ENCODE measurements at regions not wholly inside any gene's neighbourhood (a gene's known extent, or its start where the extent isn't known, plus 50 kb on each side); places are given as distances from the start of the nearest gene placed in this dataset.

DNA sequence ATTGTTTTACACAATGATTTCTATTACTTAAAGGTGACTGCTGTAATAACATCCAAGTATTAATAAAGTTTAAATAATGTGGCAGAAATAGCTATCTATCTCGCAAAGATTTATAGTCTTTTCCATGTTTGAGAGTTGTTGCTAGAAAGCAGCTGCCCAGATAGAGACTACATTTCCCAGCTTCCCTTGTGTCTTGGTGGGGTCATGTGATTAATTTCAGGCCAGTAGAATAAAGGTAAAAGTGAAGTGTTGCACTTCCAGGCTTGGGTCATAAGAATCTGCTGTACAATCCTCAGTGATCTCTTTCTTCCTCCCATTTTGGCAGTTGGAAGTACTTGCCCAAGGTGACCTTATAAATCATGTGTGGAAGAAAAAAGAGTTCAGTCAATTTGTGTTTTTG lies 449.7 kb upstream of the USP15 start:
- no peak for DNase-seq
- CTCF ChIA-PET: interaction anchor here (0.8 kb wide), 1 partner anchor 9 kb away, joined by 3 read pairs; no protein-coding TSS in a partner anchor
- Mint-ChIP-seq H3K4me3 (no peak overlapping the region), H3K4me1 (ENCODE audit: low read depth) (no peaks in the 10 kb centered on the region), H3K36me3 (ENCODE audit: low read depth) (no peaks in the 10 kb centered on the region), H3K9me3 (peaks cover 14% of the 10 kb centered on the region), H3K27me3 (no peaks in the 10 kb centered on the region), H3K27ac (no peak overlapping the region)
- H3K27ac ChIP-seq (ENCODE audit: low read depth in 1 of 2, low read length in 2 of 2): no peak overlapping the region
- TF ChIP-seq, protein P1, sequence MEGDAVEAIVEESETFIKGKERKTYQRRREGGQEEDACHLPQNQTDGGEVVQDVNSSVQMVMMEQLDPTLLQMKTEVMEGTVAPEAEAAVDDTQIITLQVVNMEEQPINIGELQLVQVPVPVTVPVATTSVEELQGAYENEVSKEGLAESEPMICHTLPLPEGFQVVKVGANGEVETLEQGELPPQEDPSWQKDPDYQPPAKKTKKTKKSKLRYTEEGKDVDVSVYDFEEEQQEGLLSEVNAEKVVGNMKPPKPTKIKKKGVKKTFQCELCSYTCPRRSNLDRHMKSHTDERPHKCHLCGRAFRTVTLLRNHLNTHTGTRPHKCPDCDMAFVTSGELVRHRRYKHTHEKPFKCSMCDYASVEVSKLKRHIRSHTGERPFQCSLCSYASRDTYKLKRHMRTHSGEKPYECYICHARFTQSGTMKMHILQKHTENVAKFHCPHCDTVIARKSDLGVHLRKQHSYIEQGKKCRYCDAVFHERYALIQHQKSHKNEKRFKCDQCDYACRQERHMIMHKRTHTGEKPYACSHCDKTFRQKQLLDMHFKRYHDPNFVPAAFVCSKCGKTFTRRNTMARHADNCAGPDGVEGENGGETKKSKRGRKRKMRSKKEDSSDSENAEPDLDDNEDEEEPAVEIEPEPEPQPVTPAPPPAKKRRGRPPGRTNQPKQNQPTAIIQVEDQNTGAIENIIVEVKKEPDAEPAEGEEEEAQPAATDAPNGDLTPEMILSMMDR (IDR thresholded peaks at IDR 0.05): no peak
- intact Hi-C loops (cut with DNase I, micrococcal nuclease): no loop called here
- no peaks in the 10 kb centered on the region for H3K36me3 ChIP-seq (ENCODE audit: insufficient read depth, low read length)
- POLR2A ChIA-PET: no interaction called here
- H3K4me1 ChIP-seq (ENCODE audit: insufficient read depth, low read length): no peaks in the 10 kb centered on the region
- no peak overlapping the region for H3K4me3 ChIP-seq (ENCODE audit: low read length)
- H3K9me3 ChIP-seq (ENCODE audit: control insufficient read depth in 1 of 2, insufficient read depth in 1 of 2, low read length in 2 of 2): peaks cover 6 to 8% of the 10 kb centered on the region in 2 experiments
- H3K27me3 ChIP-seq (ENCODE audit: control insufficient read depth in 1 of 2, insufficient read depth in 2 of 2, low read length in 2 of 2): no peaks in the 10 kb centered on the region
- ATAC-seq (ENCODE audit: poor library complexity): no peak

DNA sequence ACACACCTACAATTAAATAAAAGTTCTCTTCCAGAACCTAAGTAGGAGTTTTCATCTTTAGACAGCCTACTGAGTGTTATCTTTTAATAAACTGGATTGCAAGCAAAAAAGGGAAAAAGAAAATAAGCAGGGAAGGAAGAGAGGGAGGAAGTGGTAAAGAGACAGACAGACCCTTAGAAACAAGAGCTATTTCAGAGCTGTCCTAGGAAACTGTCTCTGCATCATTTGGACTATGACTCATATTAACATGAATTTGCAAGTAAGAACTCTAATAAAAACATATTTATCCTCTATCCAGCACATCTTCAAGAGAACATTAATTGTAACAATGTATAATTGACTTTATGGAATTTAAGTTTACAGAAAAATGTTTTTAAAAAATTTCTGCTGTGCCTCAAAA lies 438.8 kb upstream of the USP15 start:
- no peak for ATAC-seq (ENCODE audit: poor library complexity)
- CTCF ChIA-PET: no interaction called here
- H3K27ac Mint-ChIP-seq: no peak overlapping the region
- no peaks in the 10 kb centered on the region for H3K4me1 ChIP-seq (ENCODE audit: insufficient read depth, low read length)
- DNase-seq: no peak
- H3K4me1 Mint-ChIP-seq (ENCODE audit: low read depth): no peaks in the 10 kb centered on the region
- H3K27me3 ChIP-seq (ENCODE audit: control insufficient read depth in 1 of 2, insufficient read depth in 2 of 2, low read length in 2 of 2): no peaks in the 10 kb centered on the region
- intact Hi-C loops (cut with DNase I, micrococcal nuclease): no loop called here
- no peak overlapping the region for H3K27ac ChIP-seq (ENCODE audit: low read depth in 1 of 2, low read length in 2 of 2)
- H3K36me3 Mint-ChIP-seq (ENCODE audit: low read depth): no peaks in the 10 kb centered on the region
- no peaks in the 10 kb centered on the region for H3K27me3 Mint-ChIP-seq
- H3K4me3 Mint-ChIP-seq: no peak overlapping the region
- no peaks in the 10 kb centered on the region for H3K9me3 ChIP-seq (ENCODE audit: control insufficient read depth in 1 of 2, insufficient read depth in 1 of 2, low read length in 2 of 2)
- POLR2A ChIA-PET: no interaction called here
- no peaks in the 10 kb centered on the region for H3K9me3 Mint-ChIP-seq
- H3K4me3 ChIP-seq (ENCODE audit: low read length): no peak overlapping the region
- H3K36me3 ChIP-seq (ENCODE audit: insufficient read depth, low read length): no peaks in the 10 kb centered on the region
- TF ChIP-seq, protein P1 (IDR thresholded peaks at IDR 0.05): no peak

DNA sequence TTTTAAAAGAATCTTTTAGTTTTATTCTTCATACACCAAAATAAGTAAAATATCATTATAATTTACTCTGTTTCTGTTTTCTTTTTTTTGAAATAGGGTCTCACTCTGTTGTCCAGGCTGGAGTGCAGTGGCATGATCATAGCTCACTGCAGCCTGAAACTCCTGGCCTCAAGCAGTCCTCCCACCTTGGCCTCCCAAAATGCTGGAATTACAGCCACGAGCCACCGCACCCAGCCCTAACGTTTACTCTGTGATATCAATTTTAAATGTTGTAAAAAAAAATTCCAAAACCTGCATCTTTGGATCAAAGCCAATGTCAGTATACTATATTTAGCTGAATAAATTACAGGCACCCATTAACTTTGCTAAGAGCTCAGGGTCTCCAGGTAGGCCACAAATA lies 437.1 kb upstream of the USP15 start:
- Mint-ChIP-seq H3K4me3 (no peak overlapping the region), H3K27me3 (no peaks in the 10 kb centered on the region), H3K27ac (no peak overlapping the region), H3K36me3 (ENCODE audit: low read depth) (no peaks in the 10 kb centered on the region), H3K9me3 (no peaks in the 10 kb centered on the region), H3K4me1 (ENCODE audit: low read depth) (no peaks in the 10 kb centered on the region)
- ChIA-PET POLR2A (no interaction called here), CTCF (no interaction called here)
- ATAC-seq (ENCODE audit: poor library complexity) (no peak), DNase-seq (no peak)
- intact Hi-C loops (cut with DNase I, micrococcal nuclease): no loop called here
- H3K4me3 ChIP-seq (ENCODE audit: low read length): no peak overlapping the region
- TF ChIP-seq, protein P1 (IDR thresholded peaks at IDR 0.05): no peak
- no peaks in the 10 kb centered on the region for H3K4me1 ChIP-seq (ENCODE audit: insufficient read depth, low read length)
- H3K9me3 ChIP-seq (ENCODE audit: control insufficient read depth in 1 of 2, insufficient read depth in 1 of 2, low read length in 2 of 2): no peaks in the 10 kb centered on the region
- no peaks in the 10 kb centered on the region for H3K36me3 ChIP-seq (ENCODE audit: insufficient read depth, low read length)
- no peaks in the 10 kb centered on the region for H3K27me3 ChIP-seq (ENCODE audit: control insufficient read depth in 1 of 2, insufficient read depth in 2 of 2, low read length in 2 of 2)
- H3K27ac ChIP-seq (ENCODE audit: low read depth in 1 of 2, low read length in 2 of 2): no peak overlapping the region
